ENCODE measurements at regions not wholly inside any gene's neighbourhood (a gene's known extent, or its start where the extent isn't known, plus 50 kb on each side); places are given as distances from the start of the nearest gene placed in this dataset.

DNA sequence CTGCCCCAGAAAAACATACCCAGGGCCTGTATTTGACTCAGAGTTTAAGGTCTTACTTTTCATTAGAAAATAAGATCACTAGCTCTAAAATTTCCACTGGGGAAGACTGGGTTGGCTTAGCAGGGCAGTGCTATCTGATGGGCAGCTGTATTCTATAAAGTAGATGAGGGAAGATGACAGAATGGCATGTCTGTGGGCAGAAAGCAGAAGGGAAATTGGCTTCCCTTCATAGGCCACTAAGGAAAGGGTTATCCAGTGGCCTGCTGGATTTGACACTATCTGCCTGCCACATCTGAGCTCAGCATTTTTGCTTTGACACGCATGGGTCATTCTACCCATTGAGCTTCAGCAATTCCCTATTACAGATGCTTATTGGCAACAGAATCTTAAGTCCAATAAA is 461.3 kb upstream of the RASGRP1 start:
- ChIA-PET POLR2A (no interaction called here), CTCF (no interaction called here)
- ATAC-seq (no peak), DNase-seq (ENCODE audit: low spot score) (no peak)
- Mint-ChIP-seq H3K9me3 (no peaks in the 10 kb centered on the region), H3K27ac (no peak overlapping the region), H3K36me3 (no peaks in the 10 kb centered on the region), H3K27me3 (ENCODE audit: low read depth) (no peaks in the 10 kb centered on the region), H3K4me3 (no peak overlapping the region), H3K4me1 (peaks cover 44% of the 10 kb centered on the region)
- TF ChIP-seq, protein P1, sequence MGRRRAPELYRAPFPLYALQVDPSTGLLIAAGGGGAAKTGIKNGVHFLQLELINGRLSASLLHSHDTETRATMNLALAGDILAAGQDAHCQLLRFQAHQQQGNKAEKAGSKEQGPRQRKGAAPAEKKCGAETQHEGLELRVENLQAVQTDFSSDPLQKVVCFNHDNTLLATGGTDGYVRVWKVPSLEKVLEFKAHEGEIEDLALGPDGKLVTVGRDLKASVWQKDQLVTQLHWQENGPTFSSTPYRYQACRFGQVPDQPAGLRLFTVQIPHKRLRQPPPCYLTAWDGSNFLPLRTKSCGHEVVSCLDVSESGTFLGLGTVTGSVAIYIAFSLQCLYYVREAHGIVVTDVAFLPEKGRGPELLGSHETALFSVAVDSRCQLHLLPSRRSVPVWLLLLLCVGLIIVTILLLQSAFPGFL (CRISPR knock-in tag; IDR thresholded peaks at IDR 0.05; ENCODE audit: borderline replicate concordance), result no peak
- TF ChIP-seq TEAD4 (CRISPR knock-in tag; IDR thresholded peaks at IDR 0.05), result no peak
- TF ChIP-seq, protein P2, sequence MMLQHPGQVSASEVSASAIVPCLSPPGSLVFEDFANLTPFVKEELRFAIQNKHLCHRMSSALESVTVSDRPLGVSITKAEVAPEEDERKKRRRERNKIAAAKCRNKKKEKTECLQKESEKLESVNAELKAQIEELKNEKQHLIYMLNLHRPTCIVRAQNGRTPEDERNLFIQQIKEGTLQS (CRISPR knock-in tag; conservative IDR thresholded peaks at IDR 0.05), result no peak
- TF ChIP-seq, protein P3, sequence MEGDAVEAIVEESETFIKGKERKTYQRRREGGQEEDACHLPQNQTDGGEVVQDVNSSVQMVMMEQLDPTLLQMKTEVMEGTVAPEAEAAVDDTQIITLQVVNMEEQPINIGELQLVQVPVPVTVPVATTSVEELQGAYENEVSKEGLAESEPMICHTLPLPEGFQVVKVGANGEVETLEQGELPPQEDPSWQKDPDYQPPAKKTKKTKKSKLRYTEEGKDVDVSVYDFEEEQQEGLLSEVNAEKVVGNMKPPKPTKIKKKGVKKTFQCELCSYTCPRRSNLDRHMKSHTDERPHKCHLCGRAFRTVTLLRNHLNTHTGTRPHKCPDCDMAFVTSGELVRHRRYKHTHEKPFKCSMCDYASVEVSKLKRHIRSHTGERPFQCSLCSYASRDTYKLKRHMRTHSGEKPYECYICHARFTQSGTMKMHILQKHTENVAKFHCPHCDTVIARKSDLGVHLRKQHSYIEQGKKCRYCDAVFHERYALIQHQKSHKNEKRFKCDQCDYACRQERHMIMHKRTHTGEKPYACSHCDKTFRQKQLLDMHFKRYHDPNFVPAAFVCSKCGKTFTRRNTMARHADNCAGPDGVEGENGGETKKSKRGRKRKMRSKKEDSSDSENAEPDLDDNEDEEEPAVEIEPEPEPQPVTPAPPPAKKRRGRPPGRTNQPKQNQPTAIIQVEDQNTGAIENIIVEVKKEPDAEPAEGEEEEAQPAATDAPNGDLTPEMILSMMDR (IDR thresholded peaks at IDR 0.05), result no peak
- no peak for TF ChIP-seq IRF2 (CRISPR knock-in tag; IDR thresholded peaks at IDR 0.05; ENCODE audit: borderline replicate concordance, low read depth)
- TF ChIP-seq, protein P4, sequence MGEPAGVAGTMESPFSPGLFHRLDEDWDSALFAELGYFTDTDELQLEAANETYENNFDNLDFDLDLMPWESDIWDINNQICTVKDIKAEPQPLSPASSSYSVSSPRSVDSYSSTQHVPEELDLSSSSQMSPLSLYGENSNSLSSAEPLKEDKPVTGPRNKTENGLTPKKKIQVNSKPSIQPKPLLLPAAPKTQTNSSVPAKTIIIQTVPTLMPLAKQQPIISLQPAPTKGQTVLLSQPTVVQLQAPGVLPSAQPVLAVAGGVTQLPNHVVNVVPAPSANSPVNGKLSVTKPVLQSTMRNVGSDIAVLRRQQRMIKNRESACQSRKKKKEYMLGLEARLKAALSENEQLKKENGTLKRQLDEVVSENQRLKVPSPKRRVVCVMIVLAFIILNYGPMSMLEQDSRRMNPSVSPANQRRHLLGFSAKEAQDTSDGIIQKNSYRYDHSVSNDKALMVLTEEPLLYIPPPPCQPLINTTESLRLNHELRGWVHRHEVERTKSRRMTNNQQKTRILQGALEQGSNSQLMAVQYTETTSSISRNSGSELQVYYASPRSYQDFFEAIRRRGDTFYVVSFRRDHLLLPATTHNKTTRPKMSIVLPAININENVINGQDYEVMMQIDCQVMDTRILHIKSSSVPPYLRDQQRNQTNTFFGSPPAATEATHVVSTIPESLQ (CRISPR knock-in tag; IDR thresholded peaks at IDR 0.05), result no peak
- TF ChIP-seq MYBL2 (CRISPR knock-in tag; IDR thresholded peaks at IDR 0.05), result no peak
- no peak for TF ChIP-seq ZNF416 (CRISPR knock-in tag; IDR thresholded peaks at IDR 0.05)
- TF ChIP-seq GRHL2 (CRISPR knock-in tag; IDR thresholded peaks at IDR 0.05; ENCODE audit: insufficient replicate concordance, severe bottlenecking), result no peak
- no peak for TF ChIP-seq FOXJ3 (CRISPR knock-in tag; IDR thresholded peaks at IDR 0.05; ENCODE audit: borderline replicate concordance)

DNA sequence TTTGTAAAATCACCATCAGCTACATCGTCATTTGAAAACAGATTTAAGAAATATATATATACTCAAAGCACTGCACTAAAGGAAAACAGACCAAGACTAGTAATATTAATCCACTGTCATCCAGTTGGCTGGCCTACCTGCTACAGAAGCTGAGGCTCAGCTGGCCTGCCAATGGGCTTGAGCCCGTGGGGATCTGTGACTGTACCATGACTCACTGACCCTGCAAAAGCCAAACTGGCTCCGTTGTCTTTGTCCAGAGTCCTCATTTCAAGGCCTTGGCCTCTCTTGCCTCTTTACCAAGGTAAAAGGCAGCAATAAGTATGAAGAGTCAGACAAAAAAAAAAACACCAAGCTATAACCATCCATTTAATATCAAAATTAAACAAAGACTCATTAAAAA is 463.5 kb upstream of the RASGRP1 start:
- Mint-ChIP-seq H3K9me3 (no peaks in the 10 kb centered on the region), H3K4me3 (no peak overlapping the region), H3K4me1 (peaks cover 33% of the 10 kb centered on the region), H3K27ac (no peak overlapping the region), H3K27me3 (ENCODE audit: low read depth) (no peaks in the 10 kb centered on the region), H3K36me3 (no peaks in the 10 kb centered on the region)
- ChIA-PET CTCF (no interaction called here), POLR2A (no interaction called here)
- DNase-seq (ENCODE audit: low spot score), result no peak
- ATAC-seq, result no peak
- TF ChIP-seq, protein P5, sequence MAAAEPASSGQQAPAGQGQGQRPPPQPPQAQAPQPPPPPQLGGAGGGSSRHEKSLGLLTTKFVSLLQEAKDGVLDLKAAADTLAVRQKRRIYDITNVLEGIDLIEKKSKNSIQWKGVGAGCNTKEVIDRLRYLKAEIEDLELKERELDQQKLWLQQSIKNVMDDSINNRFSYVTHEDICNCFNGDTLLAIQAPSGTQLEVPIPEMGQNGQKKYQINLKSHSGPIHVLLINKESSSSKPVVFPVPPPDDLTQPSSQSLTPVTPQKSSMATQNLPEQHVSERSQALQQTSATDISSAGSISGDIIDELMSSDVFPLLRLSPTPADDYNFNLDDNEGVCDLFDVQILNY (CRISPR knock-in tag; IDR thresholded peaks at IDR 0.05), result no peak
- TF ChIP-seq, protein P2 (CRISPR knock-in tag; conservative IDR thresholded peaks at IDR 0.05), result no peak
- TF ChIP-seq, protein P6, sequence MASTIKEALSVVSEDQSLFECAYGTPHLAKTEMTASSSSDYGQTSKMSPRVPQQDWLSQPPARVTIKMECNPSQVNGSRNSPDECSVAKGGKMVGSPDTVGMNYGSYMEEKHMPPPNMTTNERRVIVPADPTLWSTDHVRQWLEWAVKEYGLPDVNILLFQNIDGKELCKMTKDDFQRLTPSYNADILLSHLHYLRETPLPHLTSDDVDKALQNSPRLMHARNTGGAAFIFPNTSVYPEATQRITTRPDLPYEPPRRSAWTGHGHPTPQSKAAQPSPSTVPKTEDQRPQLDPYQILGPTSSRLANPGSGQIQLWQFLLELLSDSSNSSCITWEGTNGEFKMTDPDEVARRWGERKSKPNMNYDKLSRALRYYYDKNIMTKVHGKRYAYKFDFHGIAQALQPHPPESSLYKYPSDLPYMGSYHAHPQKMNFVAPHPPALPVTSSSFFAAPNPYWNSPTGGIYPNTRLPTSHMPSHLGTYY (CRISPR knock-in tag; IDR thresholded peaks at IDR 0.05), result no peak
- TF ChIP-seq MXD4 (CRISPR knock-in tag; IDR thresholded peaks at IDR 0.05; ENCODE audit: borderline replicate concordance) (no peak), GABPB1 (CRISPR knock-in tag; IDR thresholded peaks at IDR 0.05) (no peak), OVOL2 (CRISPR knock-in tag; IDR thresholded peaks at IDR 0.05; ENCODE audit: borderline replicate concordance) (no peak), CBFB (CRISPR knock-in tag; IDR thresholded peaks at IDR 0.05; ENCODE audit: low read depth) (no peak), MYBL2 (CRISPR knock-in tag; IDR thresholded peaks at IDR 0.05) (no peak), JAZF1 (CRISPR knock-in tag; IDR thresholded peaks at IDR 0.05) (no peak)
- TF ChIP-seq, protein P7, sequence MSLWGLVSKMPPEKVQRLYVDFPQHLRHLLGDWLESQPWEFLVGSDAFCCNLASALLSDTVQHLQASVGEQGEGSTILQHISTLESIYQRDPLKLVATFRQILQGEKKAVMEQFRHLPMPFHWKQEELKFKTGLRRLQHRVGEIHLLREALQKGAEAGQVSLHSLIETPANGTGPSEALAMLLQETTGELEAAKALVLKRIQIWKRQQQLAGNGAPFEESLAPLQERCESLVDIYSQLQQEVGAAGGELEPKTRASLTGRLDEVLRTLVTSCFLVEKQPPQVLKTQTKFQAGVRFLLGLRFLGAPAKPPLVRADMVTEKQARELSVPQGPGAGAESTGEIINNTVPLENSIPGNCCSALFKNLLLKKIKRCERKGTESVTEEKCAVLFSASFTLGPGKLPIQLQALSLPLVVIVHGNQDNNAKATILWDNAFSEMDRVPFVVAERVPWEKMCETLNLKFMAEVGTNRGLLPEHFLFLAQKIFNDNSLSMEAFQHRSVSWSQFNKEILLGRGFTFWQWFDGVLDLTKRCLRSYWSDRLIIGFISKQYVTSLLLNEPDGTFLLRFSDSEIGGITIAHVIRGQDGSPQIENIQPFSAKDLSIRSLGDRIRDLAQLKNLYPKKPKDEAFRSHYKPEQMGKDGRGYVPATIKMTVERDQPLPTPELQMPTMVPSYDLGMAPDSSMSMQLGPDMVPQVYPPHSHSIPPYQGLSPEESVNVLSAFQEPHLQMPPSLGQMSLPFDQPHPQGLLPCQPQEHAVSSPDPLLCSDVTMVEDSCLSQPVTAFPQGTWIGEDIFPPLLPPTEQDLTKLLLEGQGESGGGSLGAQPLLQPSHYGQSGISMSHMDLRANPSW (CRISPR knock-in tag; conservative IDR thresholded peaks at IDR 0.05; ENCODE audit: low read depth), result no peak
- TF ChIP-seq, protein P8, sequence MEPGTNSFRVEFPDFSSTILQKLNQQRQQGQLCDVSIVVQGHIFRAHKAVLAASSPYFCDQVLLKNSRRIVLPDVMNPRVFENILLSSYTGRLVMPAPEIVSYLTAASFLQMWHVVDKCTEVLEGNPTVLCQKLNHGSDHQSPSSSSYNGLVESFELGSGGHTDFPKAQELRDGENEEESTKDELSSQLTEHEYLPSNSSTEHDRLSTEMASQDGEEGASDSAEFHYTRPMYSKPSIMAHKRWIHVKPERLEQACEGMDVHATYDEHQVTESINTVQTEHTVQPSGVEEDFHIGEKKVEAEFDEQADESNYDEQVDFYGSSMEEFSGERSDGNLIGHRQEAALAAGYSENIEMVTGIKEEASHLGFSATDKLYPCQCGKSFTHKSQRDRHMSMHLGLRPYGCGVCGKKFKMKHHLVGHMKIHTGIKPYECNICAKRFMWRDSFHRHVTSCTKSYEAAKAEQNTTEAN (CRISPR knock-in tag; IDR thresholded peaks at IDR 0.05), result no peak
- TF ChIP-seq, protein P9, sequence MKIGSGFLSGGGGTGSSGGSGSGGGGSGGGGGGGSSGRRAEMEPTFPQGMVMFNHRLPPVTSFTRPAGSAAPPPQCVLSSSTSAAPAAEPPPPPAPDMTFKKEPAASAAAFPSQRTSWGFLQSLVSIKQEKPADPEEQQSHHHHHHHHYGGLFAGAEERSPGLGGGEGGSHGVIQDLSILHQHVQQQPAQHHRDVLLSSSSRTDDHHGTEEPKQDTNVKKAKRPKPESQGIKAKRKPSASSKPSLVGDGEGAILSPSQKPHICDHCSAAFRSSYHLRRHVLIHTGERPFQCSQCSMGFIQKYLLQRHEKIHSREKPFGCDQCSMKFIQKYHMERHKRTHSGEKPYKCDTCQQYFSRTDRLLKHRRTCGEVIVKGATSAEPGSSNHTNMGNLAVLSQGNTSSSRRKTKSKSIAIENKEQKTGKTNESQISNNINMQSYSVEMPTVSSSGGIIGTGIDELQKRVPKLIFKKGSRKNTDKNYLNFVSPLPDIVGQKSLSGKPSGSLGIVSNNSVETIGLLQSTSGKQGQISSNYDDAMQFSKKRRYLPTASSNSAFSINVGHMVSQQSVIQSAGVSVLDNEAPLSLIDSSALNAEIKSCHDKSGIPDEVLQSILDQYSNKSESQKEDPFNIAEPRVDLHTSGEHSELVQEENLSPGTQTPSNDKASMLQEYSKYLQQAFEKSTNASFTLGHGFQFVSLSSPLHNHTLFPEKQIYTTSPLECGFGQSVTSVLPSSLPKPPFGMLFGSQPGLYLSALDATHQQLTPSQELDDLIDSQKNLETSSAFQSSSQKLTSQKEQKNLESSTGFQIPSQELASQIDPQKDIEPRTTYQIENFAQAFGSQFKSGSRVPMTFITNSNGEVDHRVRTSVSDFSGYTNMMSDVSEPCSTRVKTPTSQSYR (CRISPR knock-in tag; IDR thresholded peaks at IDR 0.05), result no peak
